NCI-H446 treated with DMSO at 0.1 percent for 48 hours (cell line): ENCODE measurements at regions not wholly inside any gene's neighbourhood (a gene's known extent, or its start where the extent isn't known, plus 50 kb on each side); places are given as distances from the start of the nearest gene placed in this dataset.

Source experiments
- DNase-seq: peaks from one replicate; lab custom pipeline; 2025; lab: John Stamatoyannopoulos, UW

DNA sequence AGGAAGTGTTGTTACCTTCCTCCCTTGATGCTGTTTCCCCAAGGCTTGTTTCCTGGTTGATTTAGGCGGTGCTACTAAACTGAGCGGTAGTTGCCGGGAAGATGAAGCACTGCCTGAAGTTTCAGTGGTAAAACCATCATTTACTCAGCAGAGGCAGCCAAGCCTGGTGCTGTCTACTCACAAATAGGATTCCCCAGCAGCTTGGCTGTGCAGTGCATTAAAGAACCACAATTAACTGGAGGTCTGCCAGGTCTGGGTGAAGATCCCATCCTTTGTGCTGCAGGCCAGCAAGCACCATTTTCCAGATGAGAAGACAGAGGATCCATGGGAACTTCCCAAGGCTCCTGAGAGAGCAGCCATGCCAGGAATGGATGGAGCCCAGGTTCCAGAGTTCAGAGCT lies 231.9 kb upstream of the E2F8 start:
- DNase-seq, result peak; percentile 59

DNA sequence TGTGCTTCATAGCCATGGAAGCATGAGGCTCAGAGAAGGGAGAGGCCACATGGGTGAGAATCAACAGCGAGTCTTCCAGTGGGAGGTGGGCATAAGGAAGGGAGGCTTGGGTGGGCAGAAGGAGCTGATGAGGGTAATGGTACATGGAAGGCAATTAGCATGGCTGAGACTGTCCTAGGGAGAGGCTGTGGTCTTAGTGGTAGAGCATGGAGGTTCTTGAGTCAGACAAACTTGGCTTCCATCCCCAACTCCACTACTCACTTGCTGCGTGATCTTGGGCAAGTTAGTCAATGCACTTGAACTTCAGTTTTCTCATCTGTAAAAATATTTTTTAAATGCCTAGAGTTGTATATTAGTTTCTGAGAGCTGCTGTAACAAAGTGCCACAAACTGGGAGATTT lies 227.2 kb upstream of the E2F8 start:
- no peak for DNase-seq

DNA sequence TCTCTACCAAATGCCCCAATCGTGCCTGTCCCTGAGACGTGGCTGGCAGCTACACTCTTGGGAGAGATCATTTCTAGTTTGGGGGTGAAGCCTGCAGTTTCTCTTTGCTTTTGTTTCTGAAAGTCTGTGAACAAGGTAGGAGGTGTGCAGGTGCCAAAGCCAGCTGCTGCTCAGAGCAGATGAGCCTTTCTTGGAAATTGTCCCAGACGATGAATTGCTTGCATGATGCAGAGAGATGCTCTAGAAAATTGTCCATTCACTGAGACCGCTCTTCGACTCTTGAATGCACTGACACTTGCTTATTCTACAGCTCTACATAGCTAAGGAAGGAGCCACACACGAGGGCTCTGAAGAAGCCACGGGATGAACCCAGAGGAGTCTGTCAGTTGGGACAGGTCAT lies 225.6 kb upstream of the E2F8 start:
- DNase-seq, result no peak

DNA sequence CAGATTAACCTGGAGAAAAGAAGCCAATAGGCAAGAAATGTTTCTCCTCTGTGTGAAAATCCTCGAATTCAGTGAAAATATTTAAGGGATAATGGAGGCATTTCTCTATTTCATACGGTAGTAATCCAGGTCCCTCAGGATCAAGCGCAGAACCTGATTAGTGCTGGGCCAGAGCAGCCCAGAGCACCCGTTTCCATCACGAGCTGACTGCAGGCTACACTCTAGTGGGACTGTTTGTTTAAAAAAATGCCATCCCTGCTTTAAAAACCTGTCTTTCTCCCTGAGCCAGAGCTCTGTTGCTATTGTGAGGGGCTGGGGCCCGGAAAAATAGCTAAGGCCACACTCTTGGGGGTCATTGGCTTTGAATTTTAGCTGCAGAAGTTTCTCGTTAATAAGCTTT lies 223.2 kb upstream of the E2F8 start:
- DNase-seq, result no peak

- peak; percentile 85 for DNase-seq
These were observed 220.1 kb upstream of the E2F8 start for GRCh38 chr11:19460718-19461405.

DNA sequence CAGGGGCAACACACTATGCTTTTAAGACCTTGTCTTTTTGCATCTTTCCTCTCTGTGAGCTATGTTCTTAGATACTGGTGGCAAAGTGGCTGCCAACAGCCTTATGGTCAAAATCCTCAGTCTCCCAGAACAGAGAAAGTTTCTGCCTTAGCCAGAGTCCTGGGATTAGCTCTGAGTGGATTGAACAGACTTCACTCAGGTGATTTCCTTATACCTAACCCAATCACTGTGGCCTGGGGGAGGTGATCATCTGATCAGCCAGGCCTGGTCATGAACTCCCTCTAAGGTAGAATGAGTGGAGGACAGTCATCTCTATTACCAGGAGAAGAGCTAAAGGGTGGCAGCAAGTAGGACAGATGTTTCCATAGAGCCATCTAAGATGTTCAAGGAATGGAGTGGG lies 218.5 kb upstream of the E2F8 start:
- no peak for DNase-seq

- no peak for DNase-seq
These were observed 218.0 kb upstream of the E2F8 start for GRCh38 chr11:19458721-19459120.

DNA sequence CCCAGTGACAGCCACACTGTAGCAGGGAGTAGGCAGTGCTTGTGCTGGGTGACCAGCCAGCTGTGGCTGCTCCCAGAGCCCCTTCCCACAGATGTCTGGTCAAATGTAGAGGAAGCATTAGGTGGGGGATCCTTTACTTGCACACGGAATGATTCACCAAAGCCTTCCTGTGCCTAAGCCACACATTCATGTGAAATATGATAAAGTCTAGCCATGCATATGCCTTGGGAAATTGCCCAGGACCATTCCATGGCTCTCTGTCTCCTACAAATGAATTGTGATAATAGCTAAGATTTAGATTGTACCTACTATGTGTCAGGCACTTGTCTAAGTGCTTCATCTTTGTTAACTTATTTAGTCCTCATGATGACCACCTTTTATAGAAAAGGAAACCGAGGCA lies 217.5 kb upstream of the E2F8 start:
- DNase-seq, result no peak

DNA sequence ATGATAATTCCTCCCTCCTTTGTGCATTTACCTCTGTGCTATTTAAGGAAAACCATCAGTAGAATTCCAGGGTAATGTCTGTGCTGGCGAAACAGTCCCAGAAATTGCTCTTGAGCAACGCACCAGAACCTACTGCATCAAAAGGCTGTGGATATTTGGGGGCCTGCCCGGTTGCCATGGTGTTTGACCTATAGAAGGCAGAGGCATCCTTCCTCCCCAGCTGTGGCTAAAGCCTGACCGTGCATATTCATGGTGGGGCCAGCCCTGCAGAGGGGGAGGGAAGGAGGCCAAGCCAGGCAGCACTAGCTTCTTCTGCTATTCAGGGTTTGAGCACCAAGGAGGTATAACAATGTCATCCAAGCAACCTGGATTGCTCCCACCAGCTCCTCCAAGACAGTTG lies 215.0 kb upstream of the E2F8 start:
- DNase-seq, result no peak

DNA sequence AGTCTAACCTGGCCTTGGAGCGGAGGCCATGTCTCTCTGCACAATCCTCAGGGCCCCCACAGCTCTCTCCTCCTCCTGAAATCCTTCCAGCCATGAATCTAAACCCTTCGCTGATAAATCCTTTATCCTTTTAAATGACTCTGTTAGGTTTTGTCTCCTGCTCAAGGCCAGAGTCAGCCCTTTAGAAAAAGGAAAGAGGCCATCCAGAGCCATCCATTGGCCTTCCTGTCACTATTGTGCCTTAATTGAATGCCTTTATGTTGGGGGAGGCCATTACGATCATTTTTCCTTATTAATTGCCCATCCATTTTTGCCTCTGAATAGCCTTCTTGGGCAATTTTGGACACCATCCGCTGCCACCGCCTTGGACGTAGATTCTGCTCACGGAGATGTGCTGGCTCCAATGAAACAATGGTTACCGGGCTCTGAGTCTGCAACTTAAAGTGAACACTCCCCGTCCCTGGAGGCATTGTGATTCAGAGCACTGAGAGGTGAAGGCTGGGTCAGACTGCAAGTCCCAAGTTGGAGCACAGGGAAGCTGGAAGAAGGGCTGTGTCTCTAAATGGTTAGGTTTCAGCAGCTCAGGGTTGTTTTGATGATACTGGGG lies 213.0 kb upstream of the E2F8 start:
- no peak for DNase-seq

DNA sequence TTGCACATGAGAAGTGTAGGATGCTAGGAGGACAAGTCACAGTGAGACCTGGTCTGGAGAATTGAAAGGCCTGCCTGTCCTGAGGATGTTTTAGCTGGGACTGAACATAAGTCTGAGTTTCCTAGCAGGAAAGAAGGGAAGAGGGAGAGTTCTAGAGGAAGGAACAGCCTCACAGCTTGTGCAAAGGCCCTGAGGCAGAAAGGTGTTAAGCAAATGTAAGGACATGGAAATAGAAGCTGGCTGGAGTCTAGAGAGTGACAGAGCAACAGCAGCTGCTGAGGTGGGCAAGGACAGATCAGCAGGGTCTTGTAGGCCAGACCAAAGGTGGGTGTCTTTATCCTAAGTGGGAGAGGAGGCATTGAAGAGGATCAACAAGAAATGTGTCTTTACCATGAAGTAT lies 210.9 kb upstream of the E2F8 start:
- DNase-seq, result no peak

DNA sequence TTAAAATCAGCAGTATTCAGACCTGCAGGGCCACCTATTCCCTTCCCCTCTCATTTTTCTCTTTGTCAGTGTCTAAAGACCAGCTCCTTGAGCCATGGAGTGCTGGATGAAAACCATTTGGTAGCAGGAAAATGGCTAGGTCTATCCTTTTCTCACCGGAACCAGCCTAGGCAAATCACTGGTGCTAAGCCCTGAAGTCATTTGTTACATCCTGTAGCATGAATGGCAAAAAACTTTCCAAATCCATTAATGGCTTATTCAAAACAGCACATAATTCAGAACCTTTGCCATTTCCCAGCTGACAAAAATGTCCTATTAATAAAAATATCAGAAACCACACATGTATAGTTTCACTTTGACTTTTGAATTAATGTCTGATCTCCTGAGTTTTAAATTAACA lies 209.5 kb upstream of the E2F8 start:
- DNase-seq, result no peak

GRCh38 chr11:19448651-19449050 lies 207.9 kb upstream of the E2F8 start:
- no peak for DNase-seq

DNA sequence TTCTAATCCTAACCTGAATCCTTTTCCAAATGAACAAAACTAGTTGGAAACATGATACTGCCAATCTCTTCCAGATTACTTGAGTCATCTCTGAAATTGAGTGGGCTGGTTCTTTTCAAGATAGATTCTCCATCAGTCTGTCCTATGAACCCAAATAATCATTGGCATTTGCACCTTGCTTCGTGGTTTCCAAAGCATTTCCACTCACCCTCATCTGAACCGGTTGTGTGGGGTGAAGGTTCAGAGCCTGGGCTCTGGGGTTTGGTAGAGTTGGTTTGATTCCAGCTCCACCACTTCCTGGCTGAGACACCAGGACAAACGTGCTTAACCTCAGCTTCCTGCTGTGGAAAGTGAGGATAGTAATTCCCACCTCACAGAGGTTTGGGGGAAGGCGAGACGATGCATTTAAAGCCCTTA lies 206.4 kb upstream of the E2F8 start:
- no peak for DNase-seq

GRCh38 chr11:19445771-19446170 lies 205.0 kb upstream of the E2F8 start:
- no peak for DNase-seq

- DNase-seq, result no peak
These were observed 203.5 kb upstream of the E2F8 start for GRCh38 chr11:19444231-19444630.

GRCh38 chr11:19442554-19442910 lies 201.8 kb upstream of the E2F8 start:
- DNase-seq, result no peak

- no peak for DNase-seq
These were observed 201.2 kb upstream of the E2F8 start for GRCh38 chr11:19441752-19442553.

- DNase-seq, result no peak
These were observed 200.5 kb upstream of the E2F8 start for GRCh38 chr11:19441288-19441687.

DNA sequence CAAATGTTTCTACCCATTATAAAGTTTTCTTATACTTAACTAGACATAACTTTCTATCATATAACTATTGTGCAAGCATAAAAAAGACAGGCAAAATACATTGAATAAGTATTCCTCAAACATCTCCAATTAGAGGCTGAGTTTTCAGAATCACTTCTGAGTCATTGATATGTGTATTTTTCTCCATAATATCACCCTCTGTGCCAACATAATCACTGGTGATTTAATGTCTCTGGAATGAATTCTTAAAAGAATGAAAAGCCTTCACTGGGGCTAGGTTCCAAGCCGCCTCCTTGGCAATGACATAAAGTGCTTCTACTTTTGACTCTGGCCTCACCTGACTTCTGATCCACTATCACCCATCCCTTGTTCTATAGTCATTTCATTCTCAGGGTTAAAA lies 197.0 kb upstream of the E2F8 start:
- no peak for DNase-seq

DNA sequence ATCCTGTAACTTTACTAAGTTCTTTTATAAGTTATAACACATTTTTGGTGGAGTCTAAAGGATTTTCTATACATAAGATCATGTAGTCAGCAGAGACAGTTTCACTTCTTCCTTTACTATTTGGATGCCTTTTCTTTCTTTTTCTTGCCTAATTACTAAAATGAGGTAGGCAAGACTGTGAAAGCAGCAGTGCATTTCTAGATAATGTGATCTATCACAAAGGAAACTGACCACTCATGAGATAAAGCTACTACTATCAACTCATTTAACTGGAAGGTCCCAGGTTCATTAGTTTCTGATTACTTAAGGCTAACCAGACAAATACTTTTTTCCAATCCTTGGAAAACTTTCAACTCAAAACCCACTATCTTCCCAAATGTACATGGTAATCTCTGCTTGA lies 196.2 kb upstream of the E2F8 start:
- DNase-seq, result no peak

DNA sequence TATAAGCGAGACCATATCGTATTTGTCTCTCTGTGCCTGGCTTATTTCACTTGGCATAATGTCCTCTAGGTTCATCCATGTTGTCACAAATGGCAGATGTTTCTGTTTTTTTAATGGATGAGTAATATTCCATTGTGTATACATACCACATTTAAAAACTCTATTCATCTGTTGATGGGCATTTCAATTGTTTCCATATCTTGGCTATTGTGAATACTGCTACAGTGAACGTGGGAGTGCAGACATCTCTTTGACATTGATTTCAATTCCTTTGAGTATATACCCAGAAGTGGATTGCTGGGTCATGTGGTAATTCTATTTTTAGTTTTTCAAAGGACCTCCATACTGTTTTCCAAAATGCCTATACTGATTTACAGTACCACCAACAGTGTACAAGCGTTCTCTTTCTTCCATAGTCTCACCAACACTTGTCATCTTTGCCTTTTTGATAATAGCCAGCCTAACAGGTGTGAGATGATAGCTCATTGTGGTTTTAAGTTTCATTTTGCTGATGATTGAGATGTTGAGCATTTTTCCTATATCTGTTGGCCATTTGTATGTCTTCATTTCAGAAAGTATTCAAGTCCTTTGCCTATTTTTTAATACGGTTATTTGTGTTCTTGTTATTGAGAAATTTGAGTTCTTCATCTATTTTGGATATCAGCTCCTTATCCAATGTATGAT lies 194.7 kb upstream of the E2F8 start:
- no peak for DNase-seq

DNA sequence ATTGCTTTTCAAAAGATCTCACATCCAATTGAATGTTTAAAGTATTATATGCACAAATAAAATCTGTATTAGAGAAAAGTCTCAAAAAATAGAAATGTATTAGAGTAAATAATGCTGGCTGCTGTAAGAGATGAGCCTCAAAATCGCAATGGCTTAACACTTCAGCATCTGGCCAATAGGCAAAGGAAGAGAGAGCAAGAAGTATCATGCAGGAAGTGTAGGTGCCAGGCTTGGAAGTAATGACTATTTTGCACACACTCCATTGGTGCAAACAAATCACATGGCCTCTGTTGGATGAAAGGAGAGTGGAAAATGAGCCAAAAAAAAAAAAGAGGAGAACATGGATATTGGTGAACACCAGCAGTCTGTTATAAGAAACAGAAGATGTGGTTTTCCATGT lies 193.0 kb upstream of the E2F8 start:
- DNase-seq, result no peak
